Brain microvascular endothelial cell (primary cell): ENCODE measurements at regions not wholly inside any gene's neighbourhood (a gene's known extent, or its start where the extent isn't known, plus 50 kb on each side); places are given as distances from the start of the nearest gene placed in this dataset.
"Not testable (repeated sequence)": the region's sequence is repeated elsewhere in the genome, so short reads cannot be mapped to it uniquely, and the experiment has no call there.

ENCODE experiments used
- DNase-seq: peaks from one replicate; pipeline ENCODE4 v3.0.0-alpha.2; 2020
- H3K27ac ChIP-seq: fragments of 250-450 bp; sonication (Bioruptor Pico); 2 replicates; pipeline ENCODE4 v1.5.1; 2020; ENCODE audit warnings: mild to moderate bottlenecking, moderate library complexity
- H3K27me3 ChIP-seq: fragments of 250-450 bp; sonication (Bioruptor Pico); replicated peaks from 2 replicates; pipeline ENCODE4 v1.5.1; 2020; ENCODE audit warnings: mild to moderate bottlenecking
- H3K36me3 ChIP-seq: fragments of 250-450 bp; sonication (Bioruptor Pico); replicated peaks from 2 replicates; pipeline ENCODE4 v1.5.1; 2020; ENCODE audit warnings: mild to moderate bottlenecking
- H3K4me3 ChIP-seq: 2 replicates; pipeline ENCODE4 v1.5.1; 2011; ENCODE audit warnings: low read depth, mild to moderate bottlenecking, control low read depth, low read length, moderate library complexity
- in situ Hi-C: cut with HindIII; loops from 2 replicates; pipeline ENCODE4 v1.10.0; 2017; ENCODE audit warnings: low sequenced_read_pairs, low pct_ligation_motif_present
- TF ChIP-seq, protein P1 (sequence below): IDR thresholded peaks from 2 replicates; pipeline ENCODE4 v1.5.1; 2011; ENCODE audit warnings: low read depth, mild to moderate bottlenecking, moderate library complexity, low read length, control low read depth, inconsistent platforms; ENCODE audit errors: missing control alignments

DNA sequence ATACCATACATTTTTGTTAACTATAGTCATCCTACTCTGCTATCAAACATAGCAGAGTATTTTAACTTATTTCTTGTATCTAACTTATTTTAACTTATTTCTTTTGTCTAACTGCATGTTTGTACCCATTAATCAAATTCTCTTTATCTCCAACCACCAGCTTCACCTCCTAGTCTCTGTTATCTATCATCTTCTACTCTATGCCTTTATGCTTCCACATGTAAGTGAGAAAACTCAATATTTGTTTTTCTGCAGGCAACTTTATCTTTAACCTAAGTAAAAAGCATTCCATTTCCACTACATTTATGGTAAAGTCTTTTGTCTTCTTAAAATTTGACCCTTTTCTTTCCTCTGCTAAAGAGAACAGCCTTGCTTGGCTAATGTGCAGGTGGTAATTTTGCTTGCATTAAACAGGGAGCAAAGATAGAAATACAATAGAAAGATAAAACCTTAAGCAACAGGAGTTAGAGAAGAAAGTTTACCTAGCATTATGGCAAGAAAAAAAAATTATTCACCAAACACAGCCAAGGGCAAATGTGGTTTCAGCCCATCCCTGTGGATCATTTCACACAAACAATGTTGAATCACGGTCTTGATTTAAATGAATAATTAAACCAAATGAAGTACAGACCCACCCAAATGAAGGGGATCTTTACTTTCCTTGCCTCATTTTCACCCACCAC is 110.9 kb upstream of the TSPAN8 start:
- H3K27ac ChIP-seq = no peak overlapping the region
- H3K36me3 ChIP-seq = no peaks in the 10 kb centered on the region
- DNase-seq = no peak
- no peak overlapping the region for H3K4me3 ChIP-seq
- H3K27me3 ChIP-seq = no peaks in the 10 kb centered on the region
- TF ChIP-seq, protein P1, sequence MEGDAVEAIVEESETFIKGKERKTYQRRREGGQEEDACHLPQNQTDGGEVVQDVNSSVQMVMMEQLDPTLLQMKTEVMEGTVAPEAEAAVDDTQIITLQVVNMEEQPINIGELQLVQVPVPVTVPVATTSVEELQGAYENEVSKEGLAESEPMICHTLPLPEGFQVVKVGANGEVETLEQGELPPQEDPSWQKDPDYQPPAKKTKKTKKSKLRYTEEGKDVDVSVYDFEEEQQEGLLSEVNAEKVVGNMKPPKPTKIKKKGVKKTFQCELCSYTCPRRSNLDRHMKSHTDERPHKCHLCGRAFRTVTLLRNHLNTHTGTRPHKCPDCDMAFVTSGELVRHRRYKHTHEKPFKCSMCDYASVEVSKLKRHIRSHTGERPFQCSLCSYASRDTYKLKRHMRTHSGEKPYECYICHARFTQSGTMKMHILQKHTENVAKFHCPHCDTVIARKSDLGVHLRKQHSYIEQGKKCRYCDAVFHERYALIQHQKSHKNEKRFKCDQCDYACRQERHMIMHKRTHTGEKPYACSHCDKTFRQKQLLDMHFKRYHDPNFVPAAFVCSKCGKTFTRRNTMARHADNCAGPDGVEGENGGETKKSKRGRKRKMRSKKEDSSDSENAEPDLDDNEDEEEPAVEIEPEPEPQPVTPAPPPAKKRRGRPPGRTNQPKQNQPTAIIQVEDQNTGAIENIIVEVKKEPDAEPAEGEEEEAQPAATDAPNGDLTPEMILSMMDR = no peak
- in situ Hi-C loops = no loop called here

DNA sequence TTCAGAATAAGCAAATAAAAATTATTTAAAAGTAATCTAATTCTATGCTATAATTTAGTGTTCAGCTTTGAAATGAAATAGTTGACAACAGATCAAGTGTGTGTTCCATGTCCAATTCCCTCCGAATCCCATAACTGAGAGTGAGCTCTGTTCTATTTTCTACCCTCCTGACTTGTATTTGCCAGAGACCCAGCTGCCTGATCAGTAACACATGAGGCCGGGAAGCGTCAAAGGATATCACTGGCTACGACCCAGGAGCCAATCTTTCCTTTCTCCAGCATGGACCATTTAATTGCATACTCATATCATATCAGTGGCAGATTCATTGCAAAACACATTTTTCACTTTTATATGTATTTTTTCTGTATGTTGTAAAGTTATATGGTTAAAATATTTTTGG is 108.8 kb upstream of the TSPAN8 start:
- in situ Hi-C loops = no loop called here
- H3K36me3 ChIP-seq = no peaks in the 10 kb centered on the region
- DNase-seq = no peak
- TF ChIP-seq, protein P1 = no peak
- H3K27me3 ChIP-seq = no peaks in the 10 kb centered on the region
- no peak overlapping the region for H3K27ac ChIP-seq
- H3K4me3 ChIP-seq = no peak overlapping the region

DNA sequence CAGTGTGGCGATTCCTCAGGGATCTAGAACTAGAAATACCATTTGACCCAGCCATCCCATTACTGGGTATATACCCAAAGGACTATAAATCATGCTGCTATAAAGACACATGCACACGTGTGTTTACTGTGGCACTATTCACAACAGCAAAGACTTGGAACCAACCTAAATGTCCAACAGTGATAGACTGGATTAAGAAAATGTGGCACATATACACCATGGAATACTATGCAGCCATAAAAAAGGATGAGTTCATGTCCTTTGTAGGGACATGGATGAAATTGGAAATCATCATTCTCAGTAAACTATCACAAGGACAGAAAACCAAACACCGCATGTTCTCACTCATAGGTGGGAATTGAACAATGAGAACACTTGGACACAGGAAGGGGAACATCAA is 107.9 kb upstream of the TSPAN8 start:
- H3K36me3 ChIP-seq, H3K27me3 ChIP-seq, in situ Hi-C loops, DNase-seq, H3K27ac ChIP-seq, H3K4me3 ChIP-seq: not testable (repeated sequence)

DNA sequence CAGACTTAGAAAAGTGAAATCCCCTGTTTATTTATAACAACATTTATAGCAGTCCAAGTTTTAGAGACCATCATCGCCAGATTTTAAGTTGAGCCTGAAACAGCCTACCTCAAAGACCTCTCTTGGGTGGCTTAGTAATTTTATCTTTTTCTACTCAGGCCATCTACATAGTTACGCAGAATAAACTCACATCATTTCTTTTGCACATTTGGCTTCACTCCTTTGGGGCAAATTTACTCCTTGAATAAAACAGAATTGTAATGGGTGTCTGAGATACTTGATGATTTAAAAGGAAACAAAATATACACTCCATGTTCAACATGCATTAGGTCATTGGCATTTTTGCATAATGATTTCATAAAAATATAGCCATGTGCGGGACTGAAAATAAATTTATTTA is 104.7 kb upstream of the TSPAN8 start:
- Histone ChIP-seq H3K27me3 (no peaks in the 10 kb centered on the region), H3K27ac (no peak overlapping the region), H3K4me3 (no peak overlapping the region), H3K36me3 (no peaks in the 10 kb centered on the region)
- TF ChIP-seq, protein P1 = no peak
- in situ Hi-C loops = no loop called here
- DNase-seq = no peak

DNA sequence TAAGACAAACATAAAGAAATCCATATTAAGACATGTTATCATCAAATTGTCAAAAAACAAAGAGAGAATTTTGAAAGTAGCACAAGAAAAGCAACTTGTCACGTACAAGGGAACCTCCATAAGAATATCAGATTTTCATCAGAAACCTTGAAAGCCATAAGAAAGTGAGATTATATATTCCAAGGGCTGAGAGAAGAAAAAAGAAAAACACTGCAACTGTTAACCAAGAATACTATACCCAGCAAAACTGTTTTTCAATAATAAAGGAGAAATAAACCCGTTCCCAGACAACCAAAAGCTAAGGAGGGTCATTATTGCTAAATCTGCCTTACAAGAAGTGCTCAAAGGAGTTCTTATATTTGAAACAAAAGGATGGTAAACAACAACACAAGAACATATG is 94.7 kb upstream of the TSPAN8 start:
- H3K4me3 ChIP-seq = no peak overlapping the region
- H3K36me3 ChIP-seq = no peaks in the 10 kb centered on the region
- no peaks in the 10 kb centered on the region for H3K27me3 ChIP-seq
- no peak overlapping the region for H3K27ac ChIP-seq
- DNase-seq = no peak
- in situ Hi-C loops = no loop called here
- TF ChIP-seq, protein P1 = no peak

DNA sequence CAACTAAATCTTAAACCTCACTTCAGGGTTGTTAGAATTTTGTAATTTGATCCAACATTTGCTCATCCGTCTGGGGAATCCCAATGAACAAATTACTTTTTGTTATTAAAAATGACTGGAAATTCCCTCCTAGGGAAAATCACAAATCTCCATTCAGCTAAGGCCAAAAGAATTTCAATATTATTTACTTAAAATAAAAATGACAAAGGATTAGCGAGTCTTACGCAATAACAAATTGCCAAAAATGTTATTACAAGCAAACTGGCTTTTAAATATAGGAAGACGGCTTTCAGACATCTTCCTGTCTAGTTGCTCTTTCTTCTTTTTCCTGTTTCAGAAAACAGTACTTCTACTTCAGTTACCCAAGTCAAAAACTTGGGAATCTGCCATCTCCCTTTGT is 92.4 kb upstream of the TSPAN8 start:
- TF ChIP-seq, protein P1 = no peak
- no peaks in the 10 kb centered on the region for H3K27me3 ChIP-seq
- no peaks in the 10 kb centered on the region for H3K36me3 ChIP-seq
- DNase-seq = no peak
- in situ Hi-C loops = no loop called here
- H3K27ac ChIP-seq = no peak overlapping the region
- H3K4me3 ChIP-seq = no peak overlapping the region
